ENCODE measurements at regions not wholly inside any gene's neighbourhood (a gene's known extent, or its start where the extent isn't known, plus 50 kb on each side); places are given as distances from the start of the nearest gene placed in this dataset.
A peak's percentile ranks its signal among the peaks of the same experiment; 100 is the strongest.

GRCh38 chr5:96159043-96159442 is 197.4 kb upstream of the ELL2 start:
- peak; percentile 47 for ATAC-seq

- ATAC-seq, result peak; percentile 94
These were observed 196.2 kb upstream of the ELL2 start for GRCh38 chr5:96157841-96158291.

GRCh38 chr5:96157077-96157780 is 195.6 kb upstream of the ELL2 start:
- peak; percentile 53 for ATAC-seq

GRCh38 chr5:96155147-96155546 is 193.5 kb upstream of the ELL2 start:
- no peak for ATAC-seq

GRCh38 chr5:96151891-96152290 is 190.2 kb upstream of the ELL2 start:
- ATAC-seq, result no peak

- ATAC-seq, result peak; percentile 55
These were observed 188.4 kb upstream of the ELL2 start for GRCh38 chr5:96150007-96150406.

- peak; percentile 68 for ATAC-seq
These were observed 187.9 kb upstream of the ELL2 start for GRCh38 chr5:96149546-96149945.

GRCh38 chr5:96149021-96149420 is 187.4 kb upstream of the ELL2 start:
- peak; percentile 45 for ATAC-seq

GRCh38 chr5:96148376-96148775 is 186.7 kb upstream of the ELL2 start:
- peak; percentile 25 for ATAC-seq

- ATAC-seq, result no peak
These were observed 186.2 kb upstream of the ELL2 start for GRCh38 chr5:96147866-96148265.

- peak; percentile 74 for ATAC-seq
These were observed 185.0 kb upstream of the ELL2 start for GRCh38 chr5:96146675-96147074.

- ATAC-seq, result peak; percentile 63
These were observed 182.6 kb upstream of the ELL2 start for GRCh38 chr5:96144289-96144688.

GRCh38 chr5:96143450-96143849 is 181.8 kb upstream of the ELL2 start:
- ATAC-seq, result no peak

GRCh38 chr5:96142786-96143434 is 181.3 kb upstream of the ELL2 start:
- ATAC-seq, result peak; percentile 51

- no peak for ATAC-seq
These were observed 180.6 kb upstream of the ELL2 start for GRCh38 chr5:96142184-96142781.

- ATAC-seq, result no peak
These were observed 180.1 kb upstream of the ELL2 start for GRCh38 chr5:96141749-96142148.

- no peak for ATAC-seq
These were observed 178.8 kb upstream of the ELL2 start for GRCh38 chr5:96140496-96140895.

GRCh38 chr5:96140084-96140483 is 178.4 kb upstream of the ELL2 start:
- ATAC-seq, result no peak

- no peak for ATAC-seq
These were observed 173.2 kb upstream of the ELL2 start for GRCh38 chr5:96134886-96135285.

- no peak for ATAC-seq
These were observed 171.9 kb upstream of the ELL2 start for GRCh38 chr5:96133341-96134079.

GRCh38 chr5:96129276-96129675 is 167.6 kb upstream of the ELL2 start:
- ATAC-seq, result no peak

- no peak for ATAC-seq
These were observed 166.7 kb upstream of the ELL2 start for GRCh38 chr5:96128204-96128864.

- no peak for ATAC-seq
These were observed 165.9 kb upstream of the ELL2 start for GRCh38 chr5:96127538-96127937.

All from esophagus mucosa (tissue), 1 donor.